ENCODE measurements at regions not wholly inside any gene's neighbourhood (a gene's known extent, or its start where the extent isn't known, plus 50 kb on each side); places are given as distances from the start of the nearest gene placed in this dataset.

GRCh38 chr16:5319799-5320198 lies 222.2 kb upstream of the EEF2KMT start:
- no peak for TF ChIP-seq CTCF (IDR thresholded peaks at IDR 0.05)
- TF ChIP-seq POLR2AphosphoS5 (IDR thresholded peaks at IDR 0.05) = no peak
- TF ChIP-seq EP300 (IDR thresholded peaks at IDR 0.05; ENCODE audit: low read depth) = no peak
- no peak for TF ChIP-seq POLR2A (IDR thresholded peaks at IDR 0.05)

Data from transverse colon (tissue), 4 donors.